ENCODE measurements at regions not wholly inside any gene's neighbourhood (a gene's known extent, or its start where the extent isn't known, plus 50 kb on each side); places are given as distances from the start of the nearest gene placed in this dataset.

DNA sequence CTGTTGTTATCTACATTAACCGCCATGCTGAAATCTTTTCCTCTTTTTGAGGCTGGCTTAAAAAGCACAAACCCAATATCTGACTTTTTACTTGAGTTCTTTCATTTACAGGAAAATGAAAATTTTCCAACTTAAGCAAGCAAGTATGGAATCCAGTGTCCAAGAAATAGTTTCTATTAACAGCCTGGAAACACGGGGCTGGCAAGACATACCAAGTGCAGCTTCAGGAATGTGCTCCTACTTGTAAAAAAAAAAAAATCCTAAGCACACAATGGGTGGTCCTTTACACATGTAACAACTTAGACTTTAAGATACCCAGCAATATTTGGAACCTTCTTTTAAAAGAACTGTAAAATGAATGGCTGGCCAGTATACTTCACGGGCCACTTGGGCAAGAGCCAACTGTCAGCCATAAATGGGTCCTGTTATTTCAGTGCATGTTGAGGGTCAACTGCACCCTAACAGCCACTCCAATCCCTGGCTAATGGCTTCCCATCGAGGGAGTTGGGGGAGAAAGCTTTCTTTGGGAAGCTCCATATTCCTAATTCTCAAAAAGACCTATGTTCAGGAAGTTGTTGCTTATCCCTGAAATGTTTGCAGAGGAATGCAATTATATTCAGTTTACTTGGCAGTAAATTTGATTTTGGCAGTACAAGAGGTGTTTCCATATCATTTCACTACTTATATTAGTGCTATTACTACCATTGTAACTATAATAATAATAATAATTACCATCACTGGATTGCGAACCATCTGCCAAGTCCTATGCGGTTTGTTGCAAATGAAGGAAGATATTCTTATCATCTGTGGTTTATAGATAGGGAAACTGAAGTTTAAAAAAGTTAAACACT, 236.4 kb upstream of the TMEM72 start:
- TF ChIP-seq PATZ1 (CRISPR knock-in tag; IDR thresholded peaks at IDR 0.05; ENCODE audit: borderline replicate concordance) (no peak), SNAI2 (CRISPR knock-in tag; IDR thresholded peaks at IDR 0.05) (no peak), ZFP30 (CRISPR knock-in tag; IDR thresholded peaks at IDR 0.05) (no peak), ZFP3 (CRISPR knock-in tag; IDR thresholded peaks at IDR 0.05) (no peak), BACH2 (CRISPR knock-in tag; IDR thresholded peaks at IDR 0.05; ENCODE audit: borderline replicate concordance) (no peak), CREB5 (CRISPR knock-in tag; IDR thresholded peaks at IDR 0.05; ENCODE audit: low read depth) (no peak), CSDC2 (CRISPR knock-in tag; IDR thresholded peaks at IDR 0.05) (no peak)

All from SK-N-SH treated with all-trans-retinoic acid at 6 μM for 48 hours (cell line).